GM12874 (cell line): ENCODE measurements at regions not wholly inside any gene's neighbourhood (a gene's known extent, or its start where the extent isn't known, plus 50 kb on each side); places are given as distances from the start of the nearest gene placed in this dataset.

Source experiments
- CTCF ChIP-seq: IDR thresholded peaks from 2 replicates; pipeline ENCODE4 v1.5.1; 2011; ENCODE audit warnings: low read depth, mild to moderate bottlenecking, control low read depth, low read length, moderate library complexity; ENCODE audit not compliant: insufficient read depth

DNA sequence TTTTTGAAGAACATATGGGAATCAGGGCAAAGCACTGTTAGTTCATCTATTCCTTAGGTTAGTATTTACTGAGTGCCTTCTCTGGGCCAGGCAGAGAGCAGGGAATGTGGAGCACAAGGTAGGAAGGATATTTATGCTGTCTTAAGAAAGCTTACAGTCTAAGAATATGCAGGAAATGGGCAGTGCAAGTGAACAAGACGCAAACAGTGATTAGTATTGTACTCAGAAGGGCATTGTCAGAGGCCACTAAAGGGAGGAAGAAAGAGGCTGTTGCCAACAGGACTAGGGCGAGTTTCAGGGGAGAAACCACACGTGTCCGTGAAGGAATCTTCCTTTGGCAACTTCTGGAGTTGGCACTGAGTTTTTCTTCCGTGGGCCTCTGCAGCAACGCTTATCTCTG, 552.8 kb upstream of the COBL start:
- TF ChIP-seq CTCF: no peak

- TF ChIP-seq CTCF: no peak
These were observed 550.5 kb upstream of the COBL start for GRCh38 chr7:51867117-51867516.

DNA sequence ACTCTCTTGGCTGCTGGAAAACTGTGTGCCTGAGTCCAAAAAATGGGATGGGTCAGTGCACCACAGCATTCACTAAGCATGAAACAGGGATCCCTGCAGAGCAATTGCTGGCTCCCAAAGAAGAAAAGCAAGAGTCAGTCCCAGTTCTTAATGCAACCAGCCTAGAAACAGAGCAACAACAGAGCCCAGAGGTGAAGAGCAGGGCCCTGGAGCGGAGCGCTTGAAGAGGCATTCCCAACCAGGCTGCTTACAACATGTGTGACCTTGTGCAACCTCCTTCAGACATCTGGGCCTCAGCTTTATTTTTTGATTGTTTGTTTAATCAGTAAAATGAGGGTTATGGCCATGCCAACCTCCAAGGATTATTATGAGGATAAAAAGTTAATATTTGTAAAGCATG, 543.7 kb upstream of the COBL start:
- no peak for TF ChIP-seq CTCF

DNA sequence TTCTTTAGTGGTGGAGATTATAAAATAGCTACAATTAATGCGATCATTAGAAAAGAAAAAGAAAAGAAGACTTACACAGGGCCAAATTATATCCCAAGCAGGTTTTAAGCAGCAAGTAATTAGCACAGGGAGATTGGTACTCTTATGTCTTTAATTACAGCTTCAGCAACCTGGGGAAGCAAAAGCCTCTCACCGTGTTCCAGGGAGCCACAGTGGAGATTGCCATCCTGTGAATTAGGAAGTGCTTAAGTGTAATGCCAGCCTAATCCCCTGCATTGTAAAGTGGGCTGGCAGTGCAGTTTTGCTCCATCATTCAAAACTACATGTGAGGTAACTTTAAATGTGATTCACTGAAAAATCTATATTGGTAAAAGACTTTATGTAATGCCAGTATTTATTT, 533.5 kb upstream of the COBL start:
- TF ChIP-seq CTCF: no peak

GRCh38 chr7:51847461-51848134, 531.0 kb upstream of the COBL start:
- TF ChIP-seq CTCF: no peak

DNA sequence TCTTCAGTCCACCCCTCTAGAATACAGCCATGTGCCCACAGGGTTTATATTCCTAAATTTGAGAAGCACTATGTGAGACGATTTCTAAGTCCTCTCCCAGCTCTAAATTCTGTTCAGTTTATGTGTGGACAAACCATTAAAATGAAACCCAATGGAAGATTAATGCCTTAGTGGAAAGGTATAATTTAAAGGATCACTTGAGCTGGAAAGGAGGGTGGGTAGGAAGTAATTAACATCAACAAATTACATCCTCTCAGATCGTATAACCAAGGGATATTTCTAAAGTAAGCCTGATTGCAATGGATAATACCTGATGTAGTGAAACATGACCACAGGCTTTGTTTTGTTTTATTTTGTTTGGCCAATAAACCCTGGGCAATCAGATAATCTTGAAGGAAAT, 511.0 kb upstream of the COBL start:
- TF ChIP-seq CTCF: no peak

- no peak for TF ChIP-seq CTCF
These were observed 507.4 kb upstream of the COBL start for GRCh38 chr7:51824050-51824449.

GRCh38 chr7:51823437-51823836, 506.8 kb upstream of the COBL start:
- no peak for TF ChIP-seq CTCF
